HG03196 (cell line): ENCODE measurements at regions not wholly inside any gene's neighbourhood (a gene's known extent, or its start where the extent isn't known, plus 50 kb on each side); places are given as distances from the start of the nearest gene placed in this dataset.

Experiments
- ATAC-seq: cut with Tn5 transposase; IDR thresholded peaks from one replicate; pipeline ENCODE4 v1.9.1; 2021; ENCODE audit not compliant: unreplicated experiment

DNA sequence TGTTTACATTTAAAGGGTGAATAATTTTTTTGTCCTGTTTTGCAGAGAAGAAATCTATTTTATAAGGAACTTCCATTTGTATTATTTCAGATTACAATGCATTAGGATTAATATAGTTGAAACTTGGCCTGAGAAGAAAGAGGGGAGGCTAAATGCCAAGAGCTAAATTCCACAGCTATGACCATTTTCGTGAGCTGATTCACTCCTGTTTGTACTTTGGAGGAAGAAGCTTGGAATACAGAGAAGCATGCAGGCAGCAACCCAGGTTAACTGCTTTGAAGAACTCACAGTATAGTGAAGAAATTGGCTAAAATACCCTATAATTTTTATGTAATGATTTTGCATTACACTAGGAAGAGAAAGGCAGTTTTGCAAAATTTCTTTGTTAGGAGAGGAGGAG, 309.4 kb upstream of the KLF12 start:
- ATAC-seq, result no peak

DNA sequence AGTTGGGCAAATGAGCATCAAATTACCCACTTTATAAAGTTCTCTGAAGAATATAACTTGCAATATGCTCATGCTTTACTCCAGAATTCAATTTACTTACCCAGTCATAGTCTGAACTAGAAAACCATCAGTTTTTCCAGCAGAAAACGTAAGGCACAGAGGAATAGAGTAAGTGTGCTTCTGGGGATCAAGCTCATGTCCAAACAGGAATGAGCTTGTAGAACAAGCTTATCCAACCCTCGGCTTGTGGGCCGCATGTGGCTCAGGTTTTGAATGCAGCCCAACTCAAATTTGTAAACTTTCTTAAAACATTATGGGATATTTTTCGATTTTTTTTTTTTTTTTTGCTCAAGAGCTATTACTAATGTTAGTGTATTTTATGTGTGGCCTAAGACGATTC, 308.5 kb upstream of the KLF12 start:
- ATAC-seq, result no peak

DNA sequence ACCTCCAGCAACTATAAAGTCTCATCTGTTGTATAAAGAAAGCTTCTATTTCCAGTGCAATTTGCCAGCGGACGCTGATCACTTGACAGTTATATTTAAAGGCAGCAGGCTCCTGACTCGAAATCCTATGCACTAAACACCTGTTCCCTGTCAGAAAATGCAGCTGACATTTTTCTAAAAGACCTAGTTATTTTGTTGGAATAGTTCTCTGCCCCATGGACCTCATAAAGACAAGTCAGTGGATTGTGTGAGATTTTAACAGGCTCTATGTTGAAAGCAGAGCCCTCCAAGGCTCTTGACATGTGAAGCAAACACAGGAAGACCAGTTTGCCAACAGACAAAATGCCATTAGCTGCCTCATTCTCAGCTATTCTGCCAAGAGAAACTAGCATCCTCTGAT, 304.7 kb upstream of the KLF12 start:
- ATAC-seq, result no peak

DNA sequence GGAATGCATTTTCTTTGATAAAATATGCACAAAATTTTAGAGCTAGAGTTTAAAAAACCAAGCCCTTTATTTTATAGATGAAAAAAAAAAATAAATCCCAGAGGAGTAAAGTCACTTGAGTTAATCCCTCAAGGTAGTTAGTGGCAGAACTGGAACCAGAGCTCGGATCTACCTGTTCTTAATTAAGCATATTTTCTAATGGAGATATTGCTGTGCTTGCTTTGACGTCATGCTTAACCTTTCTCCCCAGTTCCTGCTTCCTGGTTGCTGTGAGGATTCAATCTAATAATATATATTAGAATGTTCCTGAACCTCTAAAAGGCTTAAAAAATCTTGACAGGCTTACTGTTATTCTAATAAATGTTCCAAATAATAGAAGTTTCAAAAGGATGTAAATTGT, 300.6 kb upstream of the KLF12 start:
- no peak for ATAC-seq

DNA sequence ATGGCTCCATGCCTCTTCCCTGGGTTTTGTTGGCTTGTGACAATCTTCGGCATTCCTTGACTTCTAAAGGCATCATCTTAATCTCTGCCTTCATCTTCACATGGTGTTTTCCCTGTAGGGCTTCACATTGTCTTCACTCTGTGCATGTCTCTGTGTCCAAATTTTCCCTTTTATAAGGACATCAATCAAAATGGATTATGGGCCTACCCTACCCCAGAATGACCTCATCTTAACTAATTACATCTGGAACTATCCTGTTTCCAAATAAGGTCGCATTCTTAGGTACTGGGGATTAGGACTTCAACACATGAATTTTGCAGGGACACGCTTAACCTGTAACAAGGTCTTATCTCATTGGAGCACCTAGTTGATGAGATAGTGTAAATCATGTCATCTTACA, 290.3 kb upstream of the KLF12 start:
- ATAC-seq, result no peak

DNA sequence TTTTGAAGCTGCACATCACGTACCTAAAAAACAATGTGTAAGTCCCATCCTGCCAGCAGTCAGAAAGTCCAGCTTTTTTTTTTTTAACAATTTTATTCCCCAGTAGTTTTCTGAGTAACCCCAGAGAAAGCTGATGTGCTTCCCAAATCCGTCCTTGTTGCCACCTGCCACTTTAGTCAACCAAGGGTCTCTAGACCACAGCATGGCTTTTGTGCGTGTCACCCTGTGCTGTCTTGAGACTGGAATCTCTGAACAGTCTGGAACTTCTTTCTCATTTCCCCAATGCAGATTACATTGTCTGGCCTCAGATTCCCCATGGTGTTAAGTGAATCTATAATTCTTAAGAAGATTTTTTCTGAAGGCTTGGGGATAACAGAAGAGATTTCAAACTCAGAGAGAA, 289.2 kb upstream of the KLF12 start:
- no peak for ATAC-seq

DNA sequence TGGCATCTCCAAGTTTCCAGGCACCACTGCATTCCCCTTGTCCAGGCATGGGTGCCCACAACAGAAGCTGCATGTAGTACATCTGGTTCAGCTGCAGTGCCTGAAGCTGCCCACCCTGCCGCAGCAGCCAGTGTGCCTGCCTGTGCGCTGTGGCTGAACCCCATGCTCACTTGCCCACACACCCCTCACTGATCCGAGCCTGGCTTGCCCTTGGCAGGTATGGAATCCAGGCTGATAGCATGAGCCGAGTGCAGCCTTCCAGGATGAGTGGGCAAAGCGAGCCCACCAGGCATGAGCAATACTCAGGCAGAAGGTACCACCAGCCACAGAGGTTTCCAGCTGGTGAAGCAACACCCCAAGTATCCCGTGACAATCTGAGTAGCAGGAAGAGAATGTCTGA, 280.3 kb upstream of the KLF12 start:
- no peak for ATAC-seq

DNA sequence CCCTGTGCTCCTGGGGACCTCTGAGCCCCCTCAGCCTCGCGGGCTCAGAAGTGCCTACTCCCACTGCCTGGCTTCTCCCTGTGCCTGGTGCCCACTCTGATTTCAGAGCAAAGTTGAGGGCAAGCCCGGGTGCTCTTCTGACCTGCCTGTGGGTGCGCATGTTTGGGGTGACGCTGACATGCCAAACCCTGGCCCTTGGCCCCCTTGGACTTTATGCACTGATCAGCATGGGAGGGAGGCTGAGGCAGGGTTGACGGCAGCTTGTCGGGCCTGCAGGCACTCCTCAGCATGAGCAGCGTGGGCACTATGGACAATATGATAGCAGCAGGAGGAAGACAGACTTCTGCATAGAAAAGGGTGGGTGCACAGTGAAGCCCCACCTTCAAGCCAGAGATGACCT, 279.3 kb upstream of the KLF12 start:
- no peak for ATAC-seq

DNA sequence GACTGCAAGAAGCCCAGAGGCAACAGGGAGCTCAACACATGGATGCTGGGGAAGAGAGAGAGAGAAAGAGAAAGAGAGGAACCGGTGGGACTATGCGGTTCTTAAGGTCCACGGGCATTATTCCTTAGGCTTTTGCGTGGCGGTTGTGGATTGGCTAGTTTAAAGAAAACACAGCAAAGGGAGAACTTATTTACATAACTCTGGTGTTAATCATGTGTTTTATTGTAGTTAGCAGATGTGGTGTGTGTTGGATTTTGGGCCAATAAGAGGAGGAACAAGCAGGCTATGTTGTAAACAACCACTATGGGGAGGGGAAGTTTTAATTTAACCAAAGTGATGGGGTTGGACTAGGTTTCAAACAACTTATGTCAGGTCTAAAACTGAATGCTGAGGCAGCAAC, 275.3 kb upstream of the KLF12 start:
- no peak for ATAC-seq

DNA sequence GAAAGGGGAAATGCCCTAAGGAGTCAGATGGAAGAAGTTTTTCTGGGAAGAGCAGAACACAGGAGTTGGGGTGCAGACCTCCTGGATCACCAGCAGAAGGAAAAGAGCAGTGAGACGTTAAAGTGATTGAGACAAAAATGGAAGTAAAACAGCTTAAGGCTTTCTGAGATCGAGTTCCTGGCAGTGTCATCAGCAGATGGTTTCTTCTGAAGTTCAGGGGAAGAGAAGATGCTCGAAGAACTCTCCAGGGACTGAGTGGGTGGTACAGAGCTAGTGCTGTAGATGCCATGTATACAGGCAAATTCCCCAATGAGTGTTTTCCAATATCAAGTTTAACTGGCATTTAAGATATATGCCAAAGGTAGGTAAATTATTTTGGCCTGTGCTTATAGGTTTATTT, 272.2 kb upstream of the KLF12 start:
- no peak for ATAC-seq

DNA sequence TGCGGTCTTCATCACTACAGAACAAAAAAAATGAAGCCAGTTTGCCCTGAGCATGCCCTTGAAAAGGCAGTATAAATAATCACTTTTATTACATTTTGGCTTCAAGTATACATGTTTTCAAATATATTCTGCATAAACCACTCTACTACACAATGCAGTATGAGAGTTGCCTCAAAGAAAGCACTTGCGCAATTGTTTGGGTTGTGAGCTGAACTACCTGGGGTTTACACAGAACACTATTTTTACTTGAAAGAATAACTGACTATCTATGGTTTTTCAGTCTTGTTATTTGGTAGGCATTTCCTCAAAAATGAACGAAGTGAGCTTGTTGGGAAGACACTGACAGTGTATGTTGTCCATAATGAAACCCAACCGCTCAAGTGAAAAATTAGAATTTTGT, 264.4 kb upstream of the KLF12 start:
- ATAC-seq, result no peak

DNA sequence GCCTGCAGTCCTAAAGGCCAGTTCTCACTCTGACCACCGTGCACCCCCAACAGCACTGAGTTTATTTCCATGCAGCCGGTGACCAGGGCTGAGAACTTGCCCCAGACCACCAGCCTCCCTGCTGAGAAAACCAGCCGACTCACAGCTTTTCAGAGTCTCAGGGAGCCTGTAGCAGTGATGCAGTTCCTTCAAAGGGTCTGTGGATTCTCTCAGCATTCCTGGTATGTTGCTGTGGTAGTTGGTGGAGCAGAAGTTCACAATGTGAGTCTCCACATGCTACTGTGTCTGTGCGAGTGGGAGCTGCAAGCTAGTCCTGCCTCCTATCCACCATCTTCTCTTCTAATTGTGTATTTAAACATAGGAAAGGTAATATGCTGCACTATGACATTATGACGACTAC, 254.9 kb upstream of the KLF12 start:
- no peak for ATAC-seq

DNA sequence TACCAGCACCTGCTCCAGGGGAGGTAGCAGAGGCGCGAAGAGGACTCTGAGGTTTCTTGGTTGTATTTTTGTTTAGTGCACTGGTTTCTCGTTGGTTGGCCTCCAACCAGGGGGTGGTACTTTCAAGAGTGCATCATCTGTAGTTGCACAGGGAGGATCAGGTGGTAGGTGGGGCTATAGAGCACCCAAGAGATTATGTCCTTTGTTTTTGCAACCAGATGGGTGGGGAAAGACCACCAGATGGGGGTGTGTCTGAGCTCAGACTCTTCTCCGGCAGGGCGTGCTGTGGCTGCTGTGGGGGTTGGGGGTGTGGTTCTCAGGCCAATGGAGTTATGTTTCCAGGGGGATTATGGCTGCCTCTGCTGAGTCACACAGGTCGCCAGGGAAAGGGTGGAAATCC, 254.4 kb upstream of the KLF12 start:
- no peak for ATAC-seq

DNA sequence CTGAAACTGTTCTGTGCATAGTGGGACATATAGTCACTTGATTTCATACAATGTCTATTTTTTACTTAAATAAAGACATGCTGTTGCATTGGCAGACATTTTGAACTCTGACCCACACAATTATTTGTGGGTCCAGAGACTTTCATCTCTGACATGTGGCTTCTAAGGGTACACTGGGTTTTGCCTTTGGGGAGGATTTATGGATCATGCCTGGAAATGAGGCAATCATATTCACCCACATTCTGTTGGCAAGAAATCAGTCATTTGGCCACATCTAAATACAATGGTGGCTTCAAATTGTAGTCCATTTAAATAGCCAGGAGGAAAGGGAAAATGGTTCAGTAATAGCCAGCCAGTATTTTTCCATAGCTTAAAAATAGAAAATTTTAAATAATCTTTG, 238.3 kb upstream of the KLF12 start:
- ATAC-seq, result no peak

DNA sequence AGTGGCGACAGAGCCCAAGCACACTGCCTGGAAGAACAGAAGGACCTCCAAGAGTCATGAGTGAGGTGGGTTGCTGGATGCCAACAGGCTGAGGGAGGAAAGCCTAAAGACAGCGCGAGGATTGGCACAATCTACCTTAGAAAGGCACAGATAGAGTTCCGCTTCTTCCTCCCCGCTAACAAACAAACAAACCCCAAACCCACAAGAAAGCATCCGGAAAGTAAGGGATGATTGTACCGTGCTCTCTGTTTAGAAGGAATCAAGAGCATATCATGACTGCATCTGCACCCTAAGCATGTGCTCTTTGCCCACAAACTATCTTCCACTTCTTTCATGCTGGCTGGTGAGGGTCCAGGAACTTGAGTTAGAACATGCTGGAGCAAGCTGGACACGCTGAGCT, 233.0 kb upstream of the KLF12 start:
- no peak for ATAC-seq

DNA sequence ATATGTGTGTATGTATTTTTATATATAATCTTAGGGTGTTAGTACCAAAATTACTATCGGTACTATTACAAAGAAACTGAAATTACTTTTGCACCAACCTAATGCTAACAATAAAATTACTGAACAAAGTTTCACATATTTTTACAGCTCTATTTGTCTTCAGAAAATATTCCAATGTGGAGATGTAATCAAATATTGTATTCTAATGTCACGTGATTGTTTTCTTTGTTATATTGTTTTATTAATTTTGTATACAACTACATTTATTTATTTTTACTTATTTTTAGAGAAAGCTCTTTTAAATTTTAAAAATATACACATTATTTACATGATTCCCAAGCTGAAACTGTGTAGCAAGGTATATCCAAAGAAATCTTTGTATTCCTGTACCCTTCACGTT, 227.1 kb upstream of the KLF12 start:
- no peak for ATAC-seq

DNA sequence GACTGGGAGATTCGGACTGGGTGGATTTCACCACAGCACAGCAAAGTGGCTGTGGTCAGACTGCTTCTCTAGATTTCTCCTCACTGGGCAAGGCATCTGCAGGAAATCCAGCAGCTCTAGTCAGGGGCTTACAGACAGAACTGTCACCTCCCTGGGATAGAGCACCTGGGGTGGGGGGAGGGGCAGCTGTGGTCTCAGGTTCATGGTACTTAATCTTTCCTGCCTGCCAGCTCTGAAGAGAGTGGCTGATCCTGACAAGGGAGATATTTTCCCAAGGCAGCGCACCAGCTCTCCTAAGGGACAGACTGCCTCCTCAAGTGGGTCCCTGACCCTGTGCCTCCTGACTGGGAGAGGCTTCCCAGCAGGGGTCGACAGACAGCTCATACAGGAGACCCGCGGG, 212.8 kb upstream of the KLF12 start:
- ATAC-seq, result no peak

DNA sequence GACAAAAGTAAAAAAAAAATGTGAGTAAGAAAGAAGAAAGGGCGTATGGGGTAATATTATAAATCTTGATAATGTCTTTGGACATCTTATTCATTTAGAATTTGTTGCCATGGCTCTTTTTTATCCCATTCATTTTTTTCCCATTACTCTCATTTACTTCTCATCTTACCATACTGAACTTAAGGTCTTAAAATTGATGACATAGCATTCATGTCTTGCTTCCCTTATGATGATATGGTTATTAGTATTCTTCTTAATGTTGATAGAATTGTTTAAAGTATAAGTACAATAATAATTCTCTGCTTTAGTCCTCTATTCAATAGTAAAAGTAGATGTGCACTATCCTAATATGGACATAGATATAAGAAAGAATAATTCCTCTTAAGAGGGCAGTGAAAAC, 204.1 kb upstream of the KLF12 start:
- ATAC-seq, result no peak

DNA sequence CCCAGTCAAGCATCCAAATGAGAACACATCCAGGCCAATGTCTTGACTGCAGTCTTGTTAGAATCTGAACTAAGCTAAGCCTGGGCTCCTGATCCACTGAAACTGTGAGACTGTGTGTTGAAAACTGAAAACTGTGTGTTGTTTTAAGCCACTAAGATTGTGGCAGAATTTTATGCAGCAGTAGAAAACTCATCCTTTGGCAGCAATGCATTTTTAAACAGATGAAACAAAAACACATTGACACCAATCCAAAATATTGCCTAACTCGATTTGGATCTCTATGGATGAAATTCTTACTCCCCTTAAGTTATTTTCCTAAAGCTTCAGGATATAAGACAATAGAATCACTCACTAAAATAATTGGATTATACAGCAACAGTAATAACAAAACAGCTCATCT, 202.3 kb upstream of the KLF12 start:
- no peak for ATAC-seq

DNA sequence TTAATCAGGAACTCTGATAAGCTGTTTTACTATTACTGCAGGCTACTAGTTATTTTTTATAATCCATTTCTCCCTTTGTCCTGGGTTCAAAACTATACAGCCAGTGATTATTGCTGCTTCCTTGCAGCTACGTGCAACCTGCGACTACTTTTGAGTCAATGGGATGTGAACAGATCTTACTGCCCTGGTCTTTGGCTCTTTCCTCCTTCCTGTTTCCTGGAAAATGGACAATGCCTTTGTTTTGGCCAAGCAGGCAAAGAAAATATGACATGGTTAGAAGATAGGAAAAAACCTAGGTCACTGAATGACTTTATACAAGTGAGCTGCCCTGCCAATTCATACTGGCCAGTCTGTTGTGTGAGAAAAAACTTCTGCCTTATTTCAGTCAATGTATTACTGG, 201.2 kb upstream of the KLF12 start:
- ATAC-seq, result no peak

DNA sequence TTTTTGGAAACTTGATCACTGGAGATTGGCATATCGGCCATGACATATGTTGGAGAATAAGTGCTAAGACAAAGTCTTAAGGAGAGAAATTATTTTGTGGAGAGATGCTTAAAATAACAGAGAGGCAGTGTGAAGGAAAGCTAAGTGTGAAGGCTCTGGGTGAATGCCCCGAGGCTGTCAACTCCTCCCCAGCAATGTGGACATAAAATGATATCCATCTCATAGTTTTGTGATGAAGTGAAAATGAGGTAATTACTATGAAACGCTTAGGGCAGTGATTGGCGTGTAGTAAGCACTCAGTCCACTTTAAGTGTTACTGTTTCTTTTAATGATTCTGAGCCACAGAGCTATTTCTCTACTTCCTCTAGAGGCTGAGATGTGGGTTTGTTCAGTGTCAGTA, 195.8 kb upstream of the KLF12 start:
- no peak for ATAC-seq

DNA sequence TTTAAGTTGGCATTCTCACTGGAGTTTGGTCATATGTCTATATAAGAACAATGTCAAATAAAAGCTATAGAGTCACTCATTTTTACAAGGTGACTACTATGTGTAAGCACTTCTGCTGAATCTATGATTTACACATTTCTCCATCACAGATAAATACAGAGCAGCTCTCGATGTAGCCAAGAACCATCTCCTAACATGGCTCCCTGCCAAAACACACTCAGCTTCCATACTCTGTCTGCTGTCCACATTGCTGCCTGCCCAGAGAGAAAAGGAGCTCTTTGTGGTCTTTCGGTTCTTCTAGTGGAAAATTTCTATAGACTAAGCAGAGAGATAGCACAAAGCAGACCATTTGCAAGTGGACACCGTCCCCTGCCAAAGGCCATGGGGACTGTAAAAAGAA, 190.9 kb upstream of the KLF12 start:
- ATAC-seq, result no peak

DNA sequence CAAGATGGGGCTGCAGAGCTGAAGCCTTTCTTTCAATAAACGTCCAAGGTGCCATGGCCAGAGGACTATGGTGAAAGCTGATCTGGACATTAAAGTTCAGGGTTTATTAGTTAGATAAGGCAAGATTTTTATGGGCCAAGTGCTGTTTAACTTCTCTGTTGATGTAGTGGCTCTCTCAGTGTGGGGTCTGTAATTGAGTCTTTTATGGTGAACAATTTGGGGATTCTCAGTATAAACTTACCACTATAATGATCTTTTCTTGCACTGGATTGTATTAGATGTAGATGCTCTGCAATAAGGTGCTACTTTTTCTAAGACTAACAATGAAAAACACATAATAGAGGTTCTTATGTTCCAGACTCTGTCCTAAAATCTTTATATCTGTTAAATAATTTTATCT, 190.1 kb upstream of the KLF12 start:
- no peak for ATAC-seq

DNA sequence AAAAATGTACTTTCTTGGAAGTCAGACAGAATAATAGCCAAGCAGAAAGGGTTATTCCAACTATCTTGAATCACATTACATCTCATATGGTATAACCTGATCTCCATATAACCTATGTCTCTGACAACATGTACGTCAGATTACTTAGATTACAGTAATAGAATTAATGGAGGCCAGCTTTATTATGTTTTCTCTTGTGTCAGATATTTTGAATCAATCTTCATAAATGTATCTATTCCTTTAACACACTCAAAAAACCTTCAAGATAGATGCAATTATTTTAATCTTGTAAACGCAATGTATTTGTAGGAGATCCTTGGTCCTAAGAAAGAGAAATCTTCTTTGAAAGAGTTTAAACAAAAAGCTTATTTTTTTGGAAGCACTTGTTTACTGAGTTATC, 188.4 kb upstream of the KLF12 start:
- no peak for ATAC-seq
